A549 (cell line): ENCODE measurements at regions not wholly inside any gene's neighbourhood (a gene's known extent, or its start where the extent isn't known, plus 50 kb on each side); places are given as distances from the start of the nearest gene placed in this dataset.
A peak's percentile ranks its signal among the peaks of the same experiment; 100 is the strongest.

Experiments
- ATAC-seq, 2 experiments: fragments of 200-7000 bp in 1 of 2; fragments of >200 bp in 1 of 2; cut with Nextera tagmentation in 1 of 2; cut with Tn5 transposase in 1 of 2; 3 replicates each; pipeline versions ENCODE4 v1.8.0 to v1.9.1; 2018 to 2020; ENCODE audit warnings: mild to moderate bottlenecking in 1 of 2, moderate library complexity in 1 of 2
- CTCF ChIA-PET: fragments of 300-600 bp; sonication (Branson Sonifier 250); formaldehyde crosslinking; extraction: SDS; loops from one replicate; lab custom pipeline; 2021; ENCODE audit warnings: antibody characterized with exemption, inconsistent platforms; lab: Yijun Ruan, JAX
- POLR2A ChIA-PET: fragments of 350-600 bp; formaldehyde crosslinking; extraction: SDS; loops from one replicate; lab custom pipeline; 2021; ENCODE audit warnings: antibody characterized with exemption, inconsistent platforms; lab: Yijun Ruan, JAX
- DNase-seq, 2 experiments: peaks; one replicate each; pipeline versions ENCODE4 v3.0.0 to v3.0.0-alpha.2; 2011 to 2016; ENCODE audit warnings: low read depth in 1 of 2, low spot score in 1 of 2
- FAIRE-seq: peaks from 2 replicates; lab custom pipeline; 2011; peaks lifted over from hg19 to GRCh38; lab: Jason Lieb, UNC
- H3K27ac ChIP-seq, 2 experiments: fragments of >200 bp; sonication (Bioruptor Twin); formaldehyde crosslinking; 3 replicates each; pipeline ENCODE4 v1.5.1; 2016 to 2017
- H3K4me1 ChIP-seq: fragments of >200 bp; sonication (Bioruptor Twin); formaldehyde crosslinking; 3 replicates; pipeline ENCODE4 v1.6.1; 2016
- H3K4me2 ChIP-seq: fragments of >200 bp; sonication (Bioruptor Twin); formaldehyde crosslinking; 3 replicates; pipeline ENCODE4 v1.6.1; 2016
- H3K4me3 ChIP-seq: fragments of >200 bp; sonication (Bioruptor Twin); formaldehyde crosslinking; 3 replicates; pipeline ENCODE4 v1.5.1; 2016
- H3K9me3 ChIP-seq: fragments of >200 bp; sonication (Bioruptor Twin); formaldehyde crosslinking; 3 replicates; pipeline ENCODE4 v1.6.1; 2016
- BHLHE40 ChIP-seq: IDR thresholded peaks from 2 replicates; pipeline ENCODE4 v1.6.1; 2012; ENCODE audit warnings: low read depth, low read length, inconsistent platforms
- CBX2 ChIP-seq: fragments of 200-600 bp; sonication (generic); IDR thresholded peaks from 2 replicates; pipeline ENCODE4 v1.6.1; 2016; ENCODE audit warnings: low read depth, mild to moderate bottlenecking, borderline replicate concordance
- CHD2 ChIP-seq: fragments of 150-350 bp; IDR thresholded peaks from 2 replicates; pipeline ENCODE4 v1.6.1; 2014; ENCODE audit warnings: low read length; ENCODE audit not compliant: partially characterized antibody
- CHD4 ChIP-seq: fragments of 200-600 bp; sonication (generic); IDR thresholded peaks from 2 replicates; pipeline ENCODE4 v1.6.1; 2016; ENCODE audit warnings: antibody characterized with exemption, mild to moderate bottlenecking, borderline replicate concordance
- CTCF ChIP-seq: fragments of >200 bp; sonication (Bioruptor Twin); formaldehyde crosslinking; IDR thresholded peaks from 3 replicates; pipeline ENCODE4 v1.5.1; 2016
- EHMT2 ChIP-seq: fragments of 200-600 bp; sonication (generic); IDR thresholded peaks from 2 replicates; pipeline ENCODE4 v1.6.1; 2016; ENCODE audit warnings: antibody characterized with exemption, low read depth, mild to moderate bottlenecking, moderate library complexity
- EP300 ChIP-seq, 2 experiments: fragments of >200 bp; sonication (Bioruptor Twin); formaldehyde crosslinking; IDR thresholded peaks; 2 replicates in 1 of 2; 3 replicates in 1 of 2; pipeline ENCODE4 v1.6.1; 2016 to 2017
- ESRRA ChIP-seq: fragments of 150-350 bp; IDR thresholded peaks from 2 replicates; pipeline ENCODE4 v1.6.1; 2014; ENCODE audit warnings: mild to moderate bottlenecking, low read length, borderline replicate concordance
- FOSB ChIP-seq: fragments of 250-450 bp; sonication (Bioruptor Pico); IDR thresholded peaks from 2 replicates; pipeline ENCODE4 v1.5.0; 2020; ENCODE audit warnings: mild to moderate bottlenecking, moderate library complexity
- FOSL2 ChIP-seq, 2 experiments: fragments of 450-650 bp in 1 of 2; fragments of >200 bp in 1 of 2; sonication (Bioruptor Twin) in 1 of 2; formaldehyde crosslinking; IDR thresholded peaks; 2 replicates each; pipeline versions ENCODE4 v1.5.0 to v1.6.1; 2016 to 2020; ENCODE audit warnings: mild to moderate bottlenecking in 1 of 2, moderate library complexity in 1 of 2
- GATA3 ChIP-seq: IDR thresholded peaks from 2 replicates; pipeline ENCODE4 v1.6.1; 2012; ENCODE audit warnings: borderline replicate concordance
- HEYL ChIP-seq: fragments of 250-450 bp; sonication (Bioruptor Pico); IDR thresholded peaks from 2 replicates; pipeline ENCODE4 v1.8.0; 2021; ENCODE audit warnings: mild to moderate bottlenecking, moderate library complexity
- HOXA7 ChIP-seq: fragments of 250-450 bp; sonication (Bioruptor Pico); IDR thresholded peaks from 2 replicates; pipeline ENCODE4 v1.5.0; 2020; ENCODE audit warnings: mild to moderate bottlenecking, moderate library complexity
- HOXB5 ChIP-seq: fragments of 250-450 bp; sonication (Bioruptor Pico); IDR thresholded peaks from 2 replicates; pipeline ENCODE4 v1.5.0; 2020; ENCODE audit warnings: mild to moderate bottlenecking, moderate library complexity
- KDM5A ChIP-seq: fragments of 200-600 bp; sonication (generic); IDR thresholded peaks from 2 replicates; pipeline ENCODE4 v1.6.1; 2016; ENCODE audit warnings: antibody characterized with exemption, mild to moderate bottlenecking
- MAFK ChIP-seq: fragments of 450-650 bp; IDR thresholded peaks from 2 replicates; pipeline ENCODE4 v1.6.1; 2014; ENCODE audit not compliant: partially characterized antibody
- MAX ChIP-seq: IDR thresholded peaks from 2 replicates; pipeline ENCODE4 v1.6.1; 2012
- MAZ ChIP-seq: fragments of 150-350 bp; IDR thresholded peaks from 2 replicates; pipeline ENCODE4 v1.6.1; 2014; ENCODE audit warnings: antibody characterized with exemption, low read depth, low read length, borderline replicate concordance
- NFE2L2 ChIP-seq: fragments of 150-350 bp; conservative IDR thresholded peaks from 2 replicates; pipeline ENCODE4 v1.6.1; 2014; ENCODE audit warnings: low read length
- NPAS2 ChIP-seq: fragments of 250-450 bp; sonication (Bioruptor Pico); IDR thresholded peaks from 2 replicates; pipeline ENCODE4 v1.8.0; 2022; ENCODE audit warnings: mild to moderate bottlenecking, moderate library complexity, borderline replicate concordance
- NR3C1 ChIP-seq: fragments of >200 bp; sonication (Bioruptor Twin); formaldehyde crosslinking; IDR thresholded peaks from 3 replicates; pipeline ENCODE4 v1.6.1; 2017
- PBX3 ChIP-seq: IDR thresholded peaks from 2 replicates; pipeline ENCODE4 v1.6.1; 2012
- POLR2A ChIP-seq: IDR thresholded peaks from 2 replicates; pipeline ENCODE4 v1.6.1; 2012; ENCODE audit warnings: mild to moderate bottlenecking, low read length
- POLR2AphosphoS2 ChIP-seq: conservative IDR thresholded peaks from 2 replicates; pipeline ENCODE4 v1.6.1; 2012; ENCODE audit warnings: low read length, improper control_type of control experiment, inconsistent platforms
- RAD21 ChIP-seq, 2 experiments: fragments of >200 bp in 1 of 2; sonication (Bioruptor Twin) in 1 of 2; formaldehyde crosslinking in 1 of 2; IDR thresholded peaks in 1 of 2; conservative IDR thresholded peaks in 1 of 2; 2 replicates in 1 of 2; 3 replicates in 1 of 2; pipeline ENCODE4 v1.6.1; 2012 to 2018; ENCODE audit warnings: inconsistent platforms in 1 of 2
- RFX5 ChIP-seq: fragments of 450-650 bp; IDR thresholded peaks from 2 replicates; pipeline ENCODE4 v1.7.1; 2014; ENCODE audit warnings: antibody characterized with exemption, mild to moderate bottlenecking, moderate library complexity
- SREBF2 ChIP-seq: fragments of 450-650 bp; IDR thresholded peaks from 2 replicates; pipeline ENCODE4 v1.6.1; 2014; ENCODE audit warnings: mild to moderate bottlenecking, moderate library complexity
- ZC3H11A ChIP-seq: fragments of 450-650 bp; IDR thresholded peaks from 2 replicates; pipeline ENCODE4 v1.6.1; 2014; ENCODE audit warnings: antibody characterized with exemption, mild to moderate bottlenecking
- ZFP36 ChIP-seq: fragments of 450-650 bp; IDR thresholded peaks from 2 replicates; pipeline ENCODE4 v1.6.1; 2014; ENCODE audit warnings: borderline replicate concordance; ENCODE audit not compliant: partially characterized antibody
- ZNF302 ChIP-seq: fragments of 250-450 bp; sonication (Bioruptor Pico); IDR thresholded peaks from 2 replicates; pipeline ENCODE4 v1.9.0; 2021; ENCODE audit warnings: inconsistent platforms, mild to moderate bottlenecking, moderate library complexity
- ZSCAN20 ChIP-seq: fragments of 250-450 bp; sonication (Bioruptor Pico); IDR thresholded peaks from 2 replicates; pipeline ENCODE4 v1.8.0; 2022; ENCODE audit warnings: mild to moderate bottlenecking, moderate library complexity
- WGBS: methylation state at CpG from one replicate; pipeline ENCODE4 v1.1.6; 2017; ENCODE audit errors: missing lambda C conversion rate; 5-methylcytosine and 5-hydroxymethylcytosine counted together
- TF ChIP-seq, protein P1 (sequence below): fragments of >200 bp; sonication (Bioruptor Twin); formaldehyde crosslinking; IDR thresholded peaks from 2 replicates; pipeline ENCODE4 v1.6.1; 2016
- TF ChIP-seq, protein P2 (sequence below): fragments of 250-450 bp; sonication (Bioruptor Pico); IDR thresholded peaks from 2 replicates; pipeline ENCODE4 v1.5.0; 2021; ENCODE audit warnings: mild to moderate bottlenecking, moderate library complexity, borderline replicate concordance

- no peak for FAIRE-seq
- Histone ChIP-seq H3K4me1 (peaks cover 8% of the 10 kb centered on the region; the same call in 2 of the 3 replicates), H3K9me3 (peaks cover 14% of the 10 kb centered on the region; the same call in 2 of the 3 replicates), H3K4me2 (no peak overlapping the region), H3K27ac (peak overlapping the region; percentile 32 to 71; a peak in 5 of 6 replicates), H3K4me3 (no peak overlapping the region)
- ChIA-PET POLR2A (interaction anchor here (0.9 kb wide), 1 partner anchor 49 kb away, joined by 3 read pairs; no protein-coding TSS in a partner anchor), CTCF (interaction anchor here (1.0 to 1.2 kb wide), 2 partner anchors 29 to 87 kb away, joined by 3 to 4 read pairs; no protein-coding TSS in a partner anchor)
- no peak for TF ChIP-seq ESRRA
- no peak for TF ChIP-seq HOXA7
- TF ChIP-seq NPAS2 (CRISPR knock-in tag): no peak
- TF ChIP-seq HOXB5: no peak
- ATAC-seq: no peak
- 91% methylated on average over 3 of the region's 3 CpGs for WGBS
- DNase-seq: no peak
Observed at GRCh38 chr1:235018720-235019444, 109.8 kb downstream of the TOMM20 start.

DNA sequence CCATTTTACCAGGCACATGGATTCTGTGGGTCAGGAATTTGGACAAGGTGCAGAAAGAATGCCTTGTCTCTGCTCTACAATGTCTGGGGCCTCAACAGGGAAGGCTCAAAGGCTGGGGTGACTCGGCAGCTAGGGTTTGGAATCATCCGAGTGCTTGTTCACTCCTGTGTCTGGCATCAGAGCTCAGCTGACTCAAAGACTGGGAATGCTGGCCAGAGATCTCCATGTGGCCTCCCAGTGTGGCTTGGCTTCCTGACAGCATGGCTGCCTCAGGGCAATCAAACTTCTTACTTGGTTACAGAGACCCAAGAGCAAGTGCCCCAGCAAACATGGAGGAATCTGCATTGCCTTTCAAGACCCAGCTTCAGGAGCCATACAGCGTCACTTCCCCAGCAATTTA lies 110.5 kb downstream of the TOMM20 start:
- Histone ChIP-seq H3K27ac (peak overlapping the region; percentile 57 to 71), H3K4me1 (peaks cover 8% of the 10 kb centered on the region; the same call in 2 of the 3 replicates), H3K4me3 (no peak overlapping the region), H3K4me2 (0 out of 3 replicates have a peak overlapping the region, but pooled peaks have one; percentile 13), H3K9me3 (peaks cover 14% of the 10 kb centered on the region; the same call in 2 of the 3 replicates)
- 50% methylated on average over 2 of the region's 3 CpGs for WGBS
- no peak for FAIRE-seq
- peak; percentile 17 to 78 for DNase-seq
- ChIA-PET POLR2A (interaction anchor here (0.9 kb wide), 1 partner anchor 50 kb away, joined by 3 read pairs; no protein-coding TSS in a partner anchor), CTCF (no interaction called here)
- ATAC-seq: peak; percentile 75 to 90
- no peak for TF ChIP-seq POLR2AphosphoS2
- TF ChIP-seq ZNF302 (CRISPR knock-in tag): no peak
- no peak for TF ChIP-seq KDM5A
- no peak for TF ChIP-seq CHD4
- TF ChIP-seq CBX2: no peak
- peak; percentile 21; the same call in 1 of the 2 replicates for TF ChIP-seq GATA3
- no peak; a peak in 1 of 5 replicates for TF ChIP-seq RAD21 (conservative IDR thresholded peaks at IDR 0.05 in 1 of 2, IDR thresholded peaks at IDR 0.05 in 1 of 2)
- no peak for TF ChIP-seq RFX5
- TF ChIP-seq HEYL (CRISPR knock-in tag): no peak
- TF ChIP-seq, protein P1, sequence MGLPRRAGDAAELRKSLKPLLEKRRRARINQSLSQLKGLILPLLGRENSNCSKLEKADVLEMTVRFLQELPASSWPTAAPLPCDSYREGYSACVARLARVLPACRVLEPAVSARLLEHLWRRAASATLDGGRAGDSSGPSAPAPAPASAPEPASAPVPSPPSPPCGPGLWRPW: no peak
- no peak for TF ChIP-seq MAZ
- no peak for TF ChIP-seq ZC3H11A
- no peak for TF ChIP-seq CHD2
- TF ChIP-seq HOXB5: no peak
- no peak for TF ChIP-seq MAFK
- TF ChIP-seq SREBF2: no peak
- no peak for TF ChIP-seq BHLHE40
- no peak for TF ChIP-seq NR3C1
- no peak for TF ChIP-seq CTCF
- no peak for TF ChIP-seq ZFP36
- TF ChIP-seq FOSL2 (IDR thresholded peaks at IDR 0.05): no peak
- TF ChIP-seq FOSL2 (CRISPR knock-in tag; IDR thresholded peaks at IDR 0.05): peak; percentile 70
- TF ChIP-seq EHMT2: no peak
- TF ChIP-seq PBX3: no peak
- TF ChIP-seq NPAS2 (CRISPR knock-in tag): no peak
- no peak for TF ChIP-seq ZSCAN20
- TF ChIP-seq POLR2A: no peak
- TF ChIP-seq NFE2L2: 0 out of 2 replicates have a peak, but pooled peaks have one; percentile 17
- TF ChIP-seq, protein P2, sequence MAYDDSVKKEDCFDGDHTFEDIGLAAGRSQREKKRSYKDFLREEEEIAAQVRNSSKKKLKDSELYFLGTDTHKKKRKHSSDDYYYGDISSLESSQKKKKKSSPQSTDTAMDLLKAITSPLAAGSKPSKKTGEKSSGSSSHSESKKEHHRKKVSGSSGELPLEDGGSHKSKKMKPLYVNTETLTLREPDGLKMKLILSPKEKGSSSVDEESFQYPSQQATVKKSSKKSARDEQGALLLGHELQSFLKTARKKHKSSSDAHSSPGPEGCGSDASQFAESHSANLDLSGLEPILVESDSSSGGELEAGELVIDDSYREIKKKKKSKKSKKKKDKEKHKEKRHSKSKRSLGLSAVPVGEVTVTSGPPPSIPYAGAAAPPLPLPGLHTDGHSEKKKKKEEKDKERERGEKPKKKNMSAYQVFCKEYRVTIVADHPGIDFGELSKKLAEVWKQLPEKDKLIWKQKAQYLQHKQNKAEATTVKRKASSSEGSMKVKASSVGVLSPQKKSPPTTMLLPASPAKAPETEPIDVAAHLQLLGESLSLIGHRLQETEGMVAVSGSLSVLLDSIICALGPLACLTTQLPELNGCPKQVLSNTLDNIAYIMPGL: no peak
- peak; percentile 67 for TF ChIP-seq MAX
- TF ChIP-seq FOSB (CRISPR knock-in tag): no peak
- TF ChIP-seq EP300 (IDR thresholded peaks at IDR 0.05): peak in 1 of 2 experiments; percentile 52; a peak in 1 of 5 replicates
- no peak for TF ChIP-seq HOXA7
